HepG2 (cell line): ENCODE measurements at regions not wholly inside any gene's neighbourhood (a gene's known extent, or its start where the extent isn't known, plus 50 kb on each side); places are given as distances from the start of the nearest gene placed in this dataset.

Experiments used
- ATAC-seq: fragments of 200-7000 bp; cut with Tn5 transposase; 3 replicates; pipeline ENCODE4 v1.9.1; 2020; ENCODE audit warnings: mild to moderate bottlenecking, moderate library complexity
- BruUV-seq: library from RNA; stranded (reverse); fragments of 400-500 nt; replicated peaks from 2 replicates; lab custom pipeline; 2021; lab: Mats Ljungman, UMichigan
- CTCF ChIA-PET: fragments of 300-600 bp; formaldehyde crosslinking; extraction: SDS; loops from one replicate; lab custom pipeline; 2021; ENCODE audit warnings: low total read pairs, inconsistent platforms, low intra/inter-chr PET ratio; lab: Yijun Ruan, JAX
- POLR2A ChIA-PET: fragments of 350-600 bp; sonication (Branson Sonifier 250); formaldehyde crosslinking; loops from one replicate; lab custom pipeline; 2020; ENCODE audit warnings: antibody characterized with exemption, inconsistent platforms; lab: Yijun Ruan, JAX
- DNase-seq: peaks from one replicate; pipeline ENCODE4 v3.0.0-alpha.2; 2015; ENCODE audit warnings: low spot score
- FAIRE-seq: peaks from 3 replicates; lab custom pipeline; 2011; peaks lifted over from hg19 to GRCh38; lab: Jason Lieb, UNC
- H2AFZ ChIP-seq: one replicate; pipeline ENCODE4 v1.6.1; 2011; ENCODE audit warnings: low read length, inconsistent platforms
- H3K27ac ChIP-seq: fragments of 300-600 bp; 3 replicates; pipeline ENCODE4 v1.8.0; 2011; ENCODE audit warnings: mixed run types, mild to moderate bottlenecking, mixed read lengths, low read length, inconsistent platforms; ENCODE audit not compliant: insufficient read depth; ENCODE audit errors: extremely low read length
- H3K27me3 ChIP-seq, 2 experiments: fragments of 200-600 bp in 1 of 2; 2 replicates in 1 of 2; 3 replicates in 1 of 2; pipeline versions ENCODE4 v1.6.0 to v1.8.0; 2011; ENCODE audit warnings: low read length in 2 of 2, mild to moderate bottlenecking in 2 of 2, moderate library complexity in 2 of 2, inconsistent platforms in 1 of 2; ENCODE audit not compliant: insufficient read depth in 2 of 2, control insufficient read depth in 1 of 2
- H3K36me3 ChIP-seq, 2 experiments: fragments of 200-600 bp in 1 of 2; replicated peaks in 1 of 2; 2 replicates in 1 of 2; 3 replicates in 1 of 2; pipeline versions ENCODE4 v1.5.1 to v1.8.0; 2011; ENCODE audit warnings: low read length in 2 of 2, inconsistent platforms in 1 of 2; ENCODE audit not compliant: insufficient read depth in 2 of 2, control insufficient read depth in 1 of 2
- H3K4me1 ChIP-seq: 2 replicates; pipeline ENCODE4 v1.5.1; 2012; ENCODE audit warnings: low read length, inconsistent platforms; ENCODE audit not compliant: insufficient read depth
- H3K4me2 ChIP-seq: 2 replicates; pipeline ENCODE4 v1.6.0; 2011; ENCODE audit warnings: low read depth, low read length, inconsistent platforms
- H3K4me3 ChIP-seq, 3 experiments: fragments of 200-600 bp in 1 of 3; sonication (generic), shearing (Covaris generic) in 1 of 3; replicated peaks in 1 of 3; 2 replicates each; pipeline ENCODE4 v1.5.1; 2011 to 2016; ENCODE audit warnings: low read length in 3 of 3, inconsistent platforms in 2 of 3, low read depth in 2 of 3, mild to moderate bottlenecking in 2 of 3, control low read depth in 1 of 3, mixed read lengths in 1 of 3; ENCODE audit not compliant: insufficient read depth in 1 of 3
- H3K79me2 ChIP-seq: one replicate; pipeline ENCODE4 v1.6.1; 2011; ENCODE audit warnings: low read length, inconsistent platforms; ENCODE audit not compliant: insufficient read depth
- H3K9ac ChIP-seq: 2 replicates; pipeline ENCODE4 v1.6.0; 2011; ENCODE audit warnings: mild to moderate bottlenecking, low read depth, low read length, inconsistent platforms; ENCODE audit not compliant: insufficient read depth
- H3K9me3 ChIP-seq: 2 replicates; pipeline ENCODE4 v1.5.1; 2012; ENCODE audit warnings: mild to moderate bottlenecking, low read length
- H4K20me1 ChIP-seq: 2 replicates; pipeline ENCODE4 v1.6.0; 2011; ENCODE audit warnings: inconsistent platforms, mild to moderate bottlenecking, low read length, moderate library complexity; ENCODE audit not compliant: insufficient read depth
- ATF4 ChIP-seq, 2 experiments: fragments of 450-650 bp in 1 of 2; sonication (generic) in 1 of 2; formaldehyde crosslinking; IDR thresholded peaks; 2 replicates each; pipeline versions ENCODE4 v1.5.0 to v1.8.0; 2020 to 2022; ENCODE audit warnings: mild to moderate bottlenecking in 1 of 2, missing genetic modification reagents in 1 of 2
- CREB3 ChIP-seq: sonication (generic); formaldehyde crosslinking; IDR thresholded peaks from 2 replicates; pipeline ENCODE4 v1.5.0; 2020; ENCODE audit warnings: missing genetic modification reagents
- ELF3 ChIP-seq: IDR thresholded peaks from 2 replicates; pipeline ENCODE4 v1.6.1; 2016; ENCODE audit warnings: missing genetic modification reagents, missing compliant biosample characterization
- KMT2A ChIP-seq: sonication (generic); formaldehyde crosslinking; IDR thresholded peaks from 2 replicates; pipeline ENCODE4 v1.4.0; 2020; ENCODE audit warnings: missing genetic modification reagents
- MYNN ChIP-seq: sonication (generic); formaldehyde crosslinking; IDR thresholded peaks from 2 replicates; pipeline ENCODE4 v1.4.0; 2020; ENCODE audit warnings: mild to moderate bottlenecking, low read depth, missing genetic modification reagents
- RXRB ChIP-seq: IDR thresholded peaks from 2 replicates; pipeline ENCODE4 v1.6.1; 2016; ENCODE audit warnings: borderline replicate concordance, missing genetic modification reagents, missing compliant biosample characterization
- SCMH1 ChIP-seq: sonication (generic); formaldehyde crosslinking; IDR thresholded peaks from 2 replicates; pipeline ENCODE4 v1.9.0; 2021; ENCODE audit warnings: missing genetic modification reagents, mild to moderate bottlenecking, borderline replicate concordance
- SP1 ChIP-seq, 2 experiments: fragments of 450-650 bp in 1 of 2; sonication (generic) in 1 of 2; formaldehyde crosslinking in 1 of 2; IDR thresholded peaks; 2 replicates each; pipeline versions ENCODE4 v1.4.0 to v1.6.1; 2016 to 2020; ENCODE audit warnings: missing genetic modification reagents in 1 of 2
- SYNCRIP ChIP-seq: fragments of 200-400 bp; formaldehyde crosslinking; IDR thresholded peaks from 2 replicates; pipeline ENCODE4 v1.6.1; 2018; ENCODE audit warnings: mild to moderate bottlenecking, low read depth, low read length; ENCODE audit not compliant: insufficient read depth
- ZFP36L1 ChIP-seq: sonication (generic); formaldehyde crosslinking; IDR thresholded peaks from 2 replicates; pipeline ENCODE4 v1.8.0; 2022; ENCODE audit warnings: mild to moderate bottlenecking, missing genetic modification reagents, moderate library complexity
- ZNF280D ChIP-seq: sonication (generic); formaldehyde crosslinking; IDR thresholded peaks from 2 replicates; pipeline ENCODE4 v1.5.1; 2020; ENCODE audit warnings: mild to moderate bottlenecking, missing genetic modification reagents
- ZNF317 ChIP-seq: sonication (generic); formaldehyde crosslinking; IDR thresholded peaks from 2 replicates; pipeline ENCODE4 v1.5.0; 2020; ENCODE audit warnings: mild to moderate bottlenecking, missing genetic modification reagents
- ZNF691 ChIP-seq: sonication (generic); formaldehyde crosslinking; IDR thresholded peaks from 2 replicates; pipeline ENCODE4 v1.4.0; 2020; ENCODE audit warnings: missing genetic modification reagents, low read depth, mild to moderate bottlenecking, borderline replicate concordance
- WGBS: methylation state at CpG from one replicate; pipeline ENCODE4 v1.1.6; 2017; ENCODE audit warnings: low lambda C conversion rate; 5-methylcytosine and 5-hydroxymethylcytosine counted together
- in situ Hi-C: cut with HindIII; loops from 2 replicates; pipeline ENCODE4 v1.10.0; 2017; ENCODE audit warnings: low pct_unique_long_range_greater_than_20kb; ENCODE audit not compliant: extremely low pct_ligation_motif_present
- intact Hi-C: fragments of 100-400 bp; cut with micrococcal nuclease; formaldehyde crosslinking; loops from one replicate; pipeline ENCODE4 v1.10.0; 2022; ENCODE audit not compliant: unreplicated experiment
- TF ChIP-seq, protein P1 (sequence below): sonication (generic); formaldehyde crosslinking; IDR thresholded peaks from 2 replicates; pipeline ENCODE4 v1.4.0; 2020; ENCODE audit warnings: mild to moderate bottlenecking, missing genetic modification reagents

DNA sequence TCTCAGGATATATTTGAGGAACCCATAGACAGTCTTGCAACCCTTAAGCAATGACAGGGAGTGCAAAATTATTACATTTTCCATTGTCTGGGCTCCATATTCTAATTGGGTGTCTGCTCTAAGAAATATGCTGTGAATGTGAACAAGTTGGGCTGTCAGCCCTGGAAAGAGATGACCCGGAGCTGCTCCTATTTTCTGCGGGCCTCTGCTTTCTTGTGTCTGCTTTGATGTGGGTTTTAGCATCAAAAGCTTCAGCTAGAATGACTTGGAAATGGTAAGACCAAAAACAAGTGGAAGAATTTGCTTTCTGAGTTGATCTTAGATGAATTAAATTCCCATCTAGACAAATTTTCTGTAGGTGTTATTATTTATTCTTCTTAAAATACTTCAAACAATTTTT lies 343.6 kb upstream of the IGFBP3 start:
- no peaks in the 10 kb centered on the region for H3K4me1 ChIP-seq
- H2AFZ ChIP-seq: no peak overlapping the region
- FAIRE-seq (no peak), ATAC-seq (no peak), DNase-seq (no peak)
- H3K9ac ChIP-seq: no peak overlapping the region
- peaks cover 10% of the 10 kb centered on the region; the same call in 1 of the 2 replicates for H3K9me3 ChIP-seq
- POLR2A ChIA-PET: no interaction called here
- H3K27me3 ChIP-seq: no peaks in the 10 kb centered on the region
- H3K27ac ChIP-seq: no peak overlapping the region
- in situ Hi-C loops: no loop called here
- CTCF ChIA-PET: no interaction called here
- no peaks in the 10 kb centered on the region for H3K36me3 ChIP-seq
- H3K79me2 ChIP-seq: no peaks in the 10 kb centered on the region
- intact Hi-C loops: no loop called here
- no TSS peak for BruUV-seq
- WGBS: 6% methylated on average over 2 of the region's 2 CpGs
- no peak overlapping the region for H3K4me2 ChIP-seq
- no peak overlapping the region for H3K4me3 ChIP-seq
- H4K20me1 ChIP-seq: no peaks in the 10 kb centered on the region
- TF ChIP-seq RXRB (no peak), SP1 (IDR thresholded peaks at IDR 0.05) (no peak), SP1 (CRISPR knock-in tag; IDR thresholded peaks at IDR 0.05) (no peak), ZNF317 (CRISPR knock-in tag) (no peak), SCMH1 (CRISPR knock-in tag) (no peak), ATF4 (CRISPR knock-in tag; IDR thresholded peaks at IDR 0.05) (no peak), MYNN (CRISPR knock-in tag) (no peak), CREB3 (CRISPR knock-in tag) (no peak), ZNF691 (CRISPR knock-in tag) (no peak), ZFP36L1 (CRISPR knock-in tag) (no peak), SYNCRIP (no peak), ELF3 (CRISPR knock-in tag) (no peak), KMT2A (no peak), ZNF280D (no peak)
- TF ChIP-seq, protein P1, sequence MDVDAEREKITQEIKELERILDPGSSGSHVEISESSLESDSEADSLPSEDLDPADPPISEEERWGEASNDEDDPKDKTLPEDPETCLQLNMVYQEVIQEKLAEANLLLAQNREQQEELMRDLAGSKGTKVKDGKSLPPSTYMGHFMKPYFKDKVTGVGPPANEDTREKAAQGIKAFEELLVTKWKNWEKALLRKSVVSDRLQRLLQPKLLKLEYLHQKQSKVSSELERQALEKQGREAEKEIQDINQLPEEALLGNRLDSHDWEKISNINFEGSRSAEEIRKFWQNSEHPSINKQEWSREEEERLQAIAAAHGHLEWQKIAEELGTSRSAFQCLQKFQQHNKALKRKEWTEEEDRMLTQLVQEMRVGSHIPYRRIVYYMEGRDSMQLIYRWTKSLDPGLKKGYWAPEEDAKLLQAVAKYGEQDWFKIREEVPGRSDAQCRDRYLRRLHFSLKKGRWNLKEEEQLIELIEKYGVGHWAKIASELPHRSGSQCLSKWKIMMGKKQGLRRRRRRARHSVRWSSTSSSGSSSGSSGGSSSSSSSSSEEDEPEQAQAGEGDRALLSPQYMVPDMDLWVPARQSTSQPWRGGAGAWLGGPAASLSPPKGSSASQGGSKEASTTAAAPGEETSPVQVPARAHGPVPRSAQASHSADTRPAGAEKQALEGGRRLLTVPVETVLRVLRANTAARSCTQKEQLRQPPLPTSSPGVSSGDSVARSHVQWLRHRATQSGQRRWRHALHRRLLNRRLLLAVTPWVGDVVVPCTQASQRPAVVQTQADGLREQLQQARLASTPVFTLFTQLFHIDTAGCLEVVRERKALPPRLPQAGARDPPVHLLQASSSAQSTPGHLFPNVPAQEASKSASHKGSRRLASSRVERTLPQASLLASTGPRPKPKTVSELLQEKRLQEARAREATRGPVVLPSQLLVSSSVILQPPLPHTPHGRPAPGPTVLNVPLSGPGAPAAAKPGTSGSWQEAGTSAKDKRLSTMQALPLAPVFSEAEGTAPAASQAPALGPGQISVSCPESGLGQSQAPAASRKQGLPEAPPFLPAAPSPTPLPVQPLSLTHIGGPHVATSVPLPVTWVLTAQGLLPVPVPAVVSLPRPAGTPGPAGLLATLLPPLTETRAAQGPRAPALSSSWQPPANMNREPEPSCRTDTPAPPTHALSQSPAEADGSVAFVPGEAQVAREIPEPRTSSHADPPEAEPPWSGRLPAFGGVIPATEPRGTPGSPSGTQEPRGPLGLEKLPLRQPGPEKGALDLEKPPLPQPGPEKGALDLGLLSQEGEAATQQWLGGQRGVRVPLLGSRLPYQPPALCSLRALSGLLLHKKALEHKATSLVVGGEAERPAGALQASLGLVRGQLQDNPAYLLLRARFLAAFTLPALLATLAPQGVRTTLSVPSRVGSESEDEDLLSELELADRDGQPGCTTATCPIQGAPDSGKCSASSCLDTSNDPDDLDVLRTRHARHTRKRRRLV (CRISPR knock-in tag): no peak
